Adipocyte (in vitro differentiated cells): ENCODE measurements at regions not wholly inside any gene's neighbourhood (a gene's known extent, or its start where the extent isn't known, plus 50 kb on each side); places are given as distances from the start of the nearest gene placed in this dataset.
"Not testable (repeated sequence)": the region's sequence is repeated elsewhere in the genome, so short reads cannot be mapped to it uniquely, and the experiment has no call there.

Source experiments
- DNase-seq: peaks from one replicate; pipeline ENCODE4 v3.0.0-alpha.2; 2015; ENCODE audit warnings: low read depth
- H3K27me3 ChIP-seq: replicated peaks from 2 replicates; pipeline ENCODE4 v1.7.0; 2013; ENCODE audit warnings: mild to moderate bottlenecking, low read length, moderate library complexity; ENCODE audit not compliant: control insufficient read depth, insufficient read depth
- H3K36me3 ChIP-seq: 2 replicates; pipeline ENCODE4 v1.7.0; 2013; ENCODE audit warnings: low read length, mild to moderate bottlenecking, moderate library complexity; ENCODE audit not compliant: control insufficient read depth, insufficient read depth, severe bottlenecking
- H3K4me1 ChIP-seq: 2 replicates; pipeline ENCODE4 v1.7.0; 2013; ENCODE audit warnings: mild to moderate bottlenecking, low read length, moderate library complexity; ENCODE audit not compliant: control insufficient read depth, insufficient read depth
- H3K4me3 ChIP-seq: 2 replicates; pipeline ENCODE4 v1.7.0; 2013; ENCODE audit warnings: mild to moderate bottlenecking, low read length, moderate library complexity
- H3K9ac ChIP-seq: 2 replicates; pipeline ENCODE4 v1.7.0; 2013; ENCODE audit warnings: mild to moderate bottlenecking, low read length, moderate library complexity
- H3K9me3 ChIP-seq: 2 replicates; pipeline ENCODE4 v1.7.0; 2013; ENCODE audit warnings: mild to moderate bottlenecking, low read length, moderate library complexity; ENCODE audit not compliant: control insufficient read depth

DNA sequence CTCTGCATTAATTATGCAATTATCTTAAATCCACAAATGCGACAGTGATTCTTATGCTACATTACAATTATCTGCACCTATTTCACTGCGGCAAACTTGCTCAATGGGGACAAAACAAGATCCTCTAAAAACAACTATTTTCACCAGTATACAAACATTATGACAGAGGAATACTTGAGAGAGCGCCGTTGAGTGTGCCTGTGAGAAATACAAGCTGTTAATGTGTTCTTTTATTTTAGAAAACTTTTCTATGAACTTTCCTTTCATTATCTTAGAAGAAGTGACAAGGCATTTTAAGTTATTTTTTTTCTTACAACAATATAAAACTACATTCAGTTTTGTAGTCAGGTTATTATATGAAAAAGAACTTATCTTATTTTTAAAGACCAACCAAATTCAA, 1247.0 kb downstream of the FSCB start:
- no peak overlapping the region for H3K4me3 ChIP-seq
- no peaks in the 10 kb centered on the region for H3K27me3 ChIP-seq
- no peaks in the 10 kb centered on the region for H3K36me3 ChIP-seq
- DNase-seq = no peak
- no peaks in the 10 kb centered on the region for H3K9me3 ChIP-seq
- H3K4me1 ChIP-seq = no peaks in the 10 kb centered on the region
- no peak overlapping the region for H3K9ac ChIP-seq

- no peak overlapping the region for H3K4me3 ChIP-seq
- H3K9ac ChIP-seq = no peak overlapping the region
- H3K27me3 ChIP-seq = no peaks in the 10 kb centered on the region
- no peaks in the 10 kb centered on the region for H3K9me3 ChIP-seq
- no peaks in the 10 kb centered on the region for H3K4me1 ChIP-seq
- DNase-seq = no peak
- no peaks in the 10 kb centered on the region for H3K36me3 ChIP-seq
Observed at GRCh38 chr14:43258396-43258795, 1248.7 kb downstream of the FSCB start.

- H3K4me1 ChIP-seq, H3K36me3 ChIP-seq, H3K4me3 ChIP-seq, H3K9me3 ChIP-seq, H3K27me3 ChIP-seq, H3K9ac ChIP-seq, DNase-seq: not testable (repeated sequence)
Observed at GRCh38 chr14:43256996-43257395, 1250.1 kb downstream of the FSCB start.

DNA sequence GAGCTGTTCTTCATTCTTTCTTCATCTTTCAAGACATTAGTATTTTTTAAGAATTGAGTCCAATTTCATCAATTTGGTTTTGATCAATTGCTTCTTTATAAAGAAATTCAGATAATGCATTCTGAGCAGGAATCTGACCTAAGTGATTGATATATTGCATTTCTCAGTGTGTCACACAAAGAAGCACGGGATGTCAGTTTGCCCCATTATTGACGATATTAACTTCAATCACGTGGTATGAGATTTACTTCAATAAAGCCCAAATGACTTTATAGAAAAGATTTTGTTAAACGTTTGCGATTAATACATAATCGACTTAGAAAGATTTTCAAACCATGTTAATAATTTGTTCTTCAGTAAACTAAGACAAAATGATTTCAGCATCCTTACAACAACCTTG, 1254.2 kb downstream of the FSCB start:
- H3K9ac ChIP-seq = no peak overlapping the region
- DNase-seq = no peak
- H3K27me3 ChIP-seq = no peaks in the 10 kb centered on the region
- no peaks in the 10 kb centered on the region for H3K9me3 ChIP-seq
- H3K4me1 ChIP-seq = no peaks in the 10 kb centered on the region
- H3K4me3 ChIP-seq = no peak overlapping the region
- H3K36me3 ChIP-seq = no peaks in the 10 kb centered on the region

DNA sequence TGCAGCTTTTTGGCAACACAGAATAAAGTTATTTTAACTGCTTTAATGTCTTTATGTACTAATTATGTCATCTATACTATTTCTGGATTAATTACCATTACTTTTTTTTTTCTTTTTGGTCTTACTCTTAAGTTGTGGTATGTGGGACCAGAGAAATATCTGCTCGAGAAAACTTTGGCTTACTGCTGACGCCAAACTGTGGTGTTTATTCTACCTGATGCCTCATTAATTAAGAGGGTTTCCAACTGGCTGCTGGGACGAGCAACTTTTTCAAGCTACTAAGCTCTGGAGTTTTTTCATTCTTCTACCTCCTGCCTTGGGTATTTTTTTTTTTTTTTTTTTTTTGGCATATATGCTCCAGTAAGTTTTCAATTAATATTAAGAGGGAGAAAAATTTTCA, 1257.5 kb downstream of the FSCB start:
- H3K4me3 ChIP-seq = no peak overlapping the region
- DNase-seq = no peak
- H3K4me1 ChIP-seq = no peaks in the 10 kb centered on the region
- H3K9me3 ChIP-seq = no peaks in the 10 kb centered on the region
- no peaks in the 10 kb centered on the region for H3K27me3 ChIP-seq
- no peaks in the 10 kb centered on the region for H3K36me3 ChIP-seq
- no peak overlapping the region for H3K9ac ChIP-seq

GRCh38 chr14:43249116-43249515, 1258.0 kb downstream of the FSCB start:
- no peaks in the 10 kb centered on the region for H3K36me3 ChIP-seq
- H3K27me3 ChIP-seq = no peaks in the 10 kb centered on the region
- no peaks in the 10 kb centered on the region for H3K9me3 ChIP-seq
- DNase-seq = no peak
- H3K4me3 ChIP-seq = no peak overlapping the region
- no peaks in the 10 kb centered on the region for H3K4me1 ChIP-seq
- no peak overlapping the region for H3K9ac ChIP-seq

GRCh38 chr14:43247877-43248276, 1259.2 kb downstream of the FSCB start:
- DNase-seq = no peak
- Histone ChIP-seq H3K4me3 (no peak overlapping the region), H3K36me3 (no peaks in the 10 kb centered on the region), H3K27me3 (no peaks in the 10 kb centered on the region), H3K4me1 (no peaks in the 10 kb centered on the region), H3K9ac (no peak overlapping the region), H3K9me3 (no peaks in the 10 kb centered on the region)

DNA sequence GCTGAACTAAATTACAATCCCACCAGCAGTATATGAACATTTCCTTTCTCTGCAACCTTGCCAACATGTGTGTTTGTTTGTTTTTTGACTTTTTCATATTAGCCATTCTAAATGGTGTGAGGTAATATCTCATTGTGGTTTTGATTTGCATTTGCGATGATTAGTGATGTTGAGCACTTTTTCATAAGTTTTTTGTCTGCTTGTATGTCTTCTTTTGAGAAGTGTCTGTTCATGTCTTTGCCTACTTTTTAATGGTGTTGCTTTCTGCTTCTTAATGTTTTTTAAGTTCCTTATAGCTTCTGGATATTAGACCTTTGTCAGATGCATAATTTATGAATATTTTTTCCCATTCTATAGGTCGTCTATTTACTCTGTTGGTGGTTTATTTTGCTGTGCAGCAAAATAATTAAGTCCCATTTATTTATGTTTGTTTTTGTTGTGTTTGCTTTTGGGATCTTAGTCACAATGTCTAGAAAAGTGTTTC, 1262.9 kb downstream of the FSCB start:
- no peaks in the 10 kb centered on the region for H3K9me3 ChIP-seq
- no peak for DNase-seq
- no peaks in the 10 kb centered on the region for H3K27me3 ChIP-seq

GRCh38 chr14:43243168-43243567, 1263.9 kb downstream of the FSCB start:
- no peaks in the 10 kb centered on the region for H3K4me1 ChIP-seq
- no peaks in the 10 kb centered on the region for H3K36me3 ChIP-seq
- no peaks in the 10 kb centered on the region for H3K9me3 ChIP-seq
- no peak overlapping the region for H3K9ac ChIP-seq
- no peak for DNase-seq
- no peaks in the 10 kb centered on the region for H3K27me3 ChIP-seq
- no peak overlapping the region for H3K4me3 ChIP-seq

More for the DNA sequence above, 1262.9 kb downstream of the FSCB start:
- no peak overlapping the region for H3K4me3 ChIP-seq
- no peaks in the 10 kb centered on the region for H3K36me3 ChIP-seq
- no peak overlapping the region for H3K9ac ChIP-seq
- no peaks in the 10 kb centered on the region for H3K4me1 ChIP-seq

- Histone ChIP-seq H3K9me3 (peaks cover 3% of the 10 kb centered on the region), H3K36me3 (no peaks in the 10 kb centered on the region), H3K4me3 (no peak overlapping the region), H3K27me3 (no peaks in the 10 kb centered on the region), H3K9ac (no peak overlapping the region), H3K4me1 (no peaks in the 10 kb centered on the region)
- no peak for DNase-seq
Observed at GRCh38 chr14:43232261-43232660, 1274.8 kb downstream of the FSCB start.

DNA sequence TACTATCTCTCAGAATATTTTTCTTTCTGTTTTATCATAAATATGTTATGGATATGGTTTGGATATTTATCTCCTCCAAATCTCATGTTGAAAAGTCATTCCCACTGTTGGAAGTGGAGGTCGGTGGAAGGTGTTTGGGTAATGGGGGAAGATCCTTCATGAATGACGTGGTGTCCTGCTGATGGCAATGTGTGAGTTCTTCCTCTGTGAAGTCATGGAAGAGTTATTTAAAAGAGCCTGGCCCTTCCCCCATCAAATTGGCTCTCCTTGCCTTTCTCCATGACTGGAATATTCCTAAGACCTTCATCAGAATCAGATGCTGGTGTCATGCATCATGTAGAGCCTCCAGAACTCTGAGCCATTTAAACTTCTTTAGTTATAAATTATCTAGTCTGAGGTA, 1291.6 kb downstream of the FSCB start:
- no peak for DNase-seq
- Histone ChIP-seq H3K36me3 (no peaks in the 10 kb centered on the region), H3K27me3 (no peaks in the 10 kb centered on the region), H3K9ac (no peak overlapping the region), H3K4me3 (no peak overlapping the region), H3K4me1 (no peaks in the 10 kb centered on the region), H3K9me3 (no peaks in the 10 kb centered on the region)

- H3K9me3 ChIP-seq = no peaks in the 10 kb centered on the region
- H3K9ac ChIP-seq = no peak overlapping the region
- H3K4me3 ChIP-seq = no peak overlapping the region
Observed at GRCh38 chr14:43207189-43207588, 1299.9 kb downstream of the FSCB start.

More at GRCh38 chr14:43207189-43207588, 1299.9 kb downstream of the FSCB start:
- DNase-seq = no peak
- Histone ChIP-seq H3K4me1 (no peaks in the 10 kb centered on the region), H3K36me3 (no peaks in the 10 kb centered on the region), H3K27me3 (no peaks in the 10 kb centered on the region)
